ENCODE measurements at regions not wholly inside any gene's neighbourhood (a gene's known extent, or its start where the extent isn't known, plus 50 kb on each side); places are given as distances from the start of the nearest gene placed in this dataset.

- no peak overlapping the region for H3K4me2 ChIP-seq (ENCODE audit: low read length)
- no peaks in the 10 kb centered on the region for H4K20me1 ChIP-seq (ENCODE audit: control insufficient read depth, insufficient read depth, low read depth, low read length)
- TF ChIP-seq CTCF (IDR thresholded peaks at IDR 0.05; ENCODE audit: low read depth, low read length, poor library complexity, severe bottlenecking) (no peak), EZH2phosphoT487 (IDR thresholded peaks at IDR 0.05; ENCODE audit: borderline replicate concordance, low read length) (no peak)
- no peak overlapping the region for H3K4me3 ChIP-seq (ENCODE audit: low read length)
- no peaks in the 10 kb centered on the region for H3K36me3 ChIP-seq (ENCODE audit: control insufficient read depth, low read length)
- H3K9me3 ChIP-seq (ENCODE audit: control insufficient read depth, insufficient read depth, low read length): no peaks in the 10 kb centered on the region
- H3F3A ChIP-seq (ENCODE audit: control insufficient read depth, insufficient read depth): no peaks in the 10 kb centered on the region
- no peaks in the 10 kb centered on the region for H3K4me1 ChIP-seq (ENCODE audit: control insufficient read depth, low read length)
- H3K79me2 ChIP-seq (ENCODE audit: control insufficient read depth, low read length): no peaks in the 10 kb centered on the region
- H3K9me2 ChIP-seq (replicated peaks; ENCODE audit: control insufficient read depth, low read length): no peaks in the 10 kb centered on the region
- no peaks in the 10 kb centered on the region for H3K27me3 ChIP-seq (ENCODE audit: control insufficient read depth, low read length)
- no peak overlapping the region for H3K27ac ChIP-seq (ENCODE audit: low read depth, low read length)
These were observed 100.5 kb upstream of the ESRRG start for GRCh38 chr1:216823731-216824130.

- TF ChIP-seq EZH2phosphoT487 (IDR thresholded peaks at IDR 0.05; ENCODE audit: borderline replicate concordance, low read length) (no peak), CTCF (IDR thresholded peaks at IDR 0.05; ENCODE audit: low read depth, low read length, poor library complexity, severe bottlenecking) (no peak)
- no peaks in the 10 kb centered on the region for H3K9me2 ChIP-seq (replicated peaks; ENCODE audit: control insufficient read depth, low read length)
- no peaks in the 10 kb centered on the region for H3K36me3 ChIP-seq (ENCODE audit: control insufficient read depth, low read length)
- H3K9me3 ChIP-seq (ENCODE audit: control insufficient read depth, insufficient read depth, low read length): no peaks in the 10 kb centered on the region
- H3K79me2 ChIP-seq (ENCODE audit: control insufficient read depth, low read length): no peaks in the 10 kb centered on the region
- no peaks in the 10 kb centered on the region for H4K20me1 ChIP-seq (ENCODE audit: control insufficient read depth, insufficient read depth, low read depth, low read length)
- H3K27me3 ChIP-seq (ENCODE audit: control insufficient read depth, low read length): no peaks in the 10 kb centered on the region
- H3F3A ChIP-seq (ENCODE audit: control insufficient read depth, insufficient read depth): no peaks in the 10 kb centered on the region
- H3K27ac ChIP-seq (ENCODE audit: low read depth, low read length): no peak overlapping the region
- no peak overlapping the region for H3K4me3 ChIP-seq (ENCODE audit: low read length)
- H3K4me2 ChIP-seq (ENCODE audit: low read length): no peak overlapping the region
- no peaks in the 10 kb centered on the region for H3K4me1 ChIP-seq (ENCODE audit: control insufficient read depth, low read length)
These were observed 99.3 kb upstream of the ESRRG start for GRCh38 chr1:216822480-216822879.

DNA sequence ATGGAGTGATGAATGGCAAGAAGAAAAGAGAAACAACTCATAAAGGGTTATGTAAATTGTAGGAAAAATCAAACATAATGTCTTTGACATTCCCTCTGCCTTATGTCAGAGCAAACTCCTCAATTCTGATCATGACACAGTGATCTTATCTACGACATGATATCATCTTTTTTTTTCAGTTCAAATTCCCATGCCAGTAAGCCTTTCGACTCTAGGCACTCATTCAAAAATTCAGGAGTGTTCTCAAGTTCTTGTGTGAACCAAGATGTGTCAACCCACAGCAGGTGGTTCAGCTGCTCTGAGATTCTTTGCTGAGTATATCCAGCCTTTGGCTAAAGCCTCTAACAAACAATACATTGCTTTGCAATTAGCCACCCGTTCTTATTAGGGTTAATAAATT lies 97.1 kb upstream of the ESRRG start:
- Histone ChIP-seq H3K9me3 (ENCODE audit: control insufficient read depth, insufficient read depth, low read length) (no peaks in the 10 kb centered on the region), H3K79me2 (ENCODE audit: control insufficient read depth, low read length) (no peaks in the 10 kb centered on the region), H3K4me2 (ENCODE audit: low read length) (no peak overlapping the region), H3K9me2 (replicated peaks; ENCODE audit: control insufficient read depth, low read length) (no peaks in the 10 kb centered on the region), H3K36me3 (ENCODE audit: control insufficient read depth, low read length) (no peaks in the 10 kb centered on the region), H3K27ac (ENCODE audit: low read depth, low read length) (no peak overlapping the region), H3K4me1 (ENCODE audit: control insufficient read depth, low read length) (no peaks in the 10 kb centered on the region), H3K4me3 (ENCODE audit: low read length) (no peak overlapping the region), H4K20me1 (ENCODE audit: control insufficient read depth, insufficient read depth, low read depth, low read length) (no peaks in the 10 kb centered on the region), H3K27me3 (ENCODE audit: control insufficient read depth, low read length) (no peaks in the 10 kb centered on the region), H3F3A (ENCODE audit: control insufficient read depth, insufficient read depth) (no peaks in the 10 kb centered on the region)
- TF ChIP-seq CTCF (IDR thresholded peaks at IDR 0.05; ENCODE audit: low read depth, low read length, poor library complexity, severe bottlenecking) (no peak), EZH2phosphoT487 (IDR thresholded peaks at IDR 0.05; ENCODE audit: borderline replicate concordance, low read length) (no peak)

DNA sequence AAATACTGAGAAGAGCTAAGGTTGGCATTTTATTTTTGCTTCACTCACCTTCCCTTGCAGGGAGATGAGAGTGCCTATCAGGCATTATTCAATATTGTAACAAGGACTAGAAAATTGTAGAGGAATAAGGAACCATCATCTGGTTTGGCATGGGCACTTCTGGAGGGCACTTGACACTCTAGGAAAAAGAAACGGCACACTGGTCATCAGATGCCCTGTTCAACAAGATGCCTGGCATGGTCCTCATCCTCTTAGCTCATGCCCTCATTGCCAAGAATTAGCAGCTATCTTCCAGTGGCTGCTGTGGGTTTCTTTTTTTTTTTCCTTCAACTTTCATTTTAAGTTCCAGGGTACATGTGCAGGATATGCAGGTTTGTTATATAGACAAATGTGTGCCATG lies 95.1 kb upstream of the ESRRG start:
- Histone ChIP-seq H3K9me2 (replicated peaks; ENCODE audit: control insufficient read depth, low read length) (no peaks in the 10 kb centered on the region), H3K4me1 (ENCODE audit: control insufficient read depth, low read length) (no peaks in the 10 kb centered on the region), H3K27ac (ENCODE audit: low read depth, low read length) (no peak overlapping the region), H3K27me3 (ENCODE audit: control insufficient read depth, low read length) (no peaks in the 10 kb centered on the region), H3K4me3 (ENCODE audit: low read length) (no peak overlapping the region), H4K20me1 (ENCODE audit: control insufficient read depth, insufficient read depth, low read depth, low read length) (no peaks in the 10 kb centered on the region), H3F3A (ENCODE audit: control insufficient read depth, insufficient read depth) (no peaks in the 10 kb centered on the region), H3K79me2 (ENCODE audit: control insufficient read depth, low read length) (no peaks in the 10 kb centered on the region), H3K4me2 (ENCODE audit: low read length) (no peak overlapping the region), H3K36me3 (ENCODE audit: control insufficient read depth, low read length) (no peaks in the 10 kb centered on the region), H3K9me3 (ENCODE audit: control insufficient read depth, insufficient read depth, low read length) (no peaks in the 10 kb centered on the region)
- TF ChIP-seq EZH2phosphoT487 (IDR thresholded peaks at IDR 0.05; ENCODE audit: borderline replicate concordance, low read length): no peak
- TF ChIP-seq CTCF (IDR thresholded peaks at IDR 0.05; ENCODE audit: low read depth, low read length, poor library complexity, severe bottlenecking): no peak

All from DOHH2 (cell line).